ENCODE measurements at regions not wholly inside any gene's neighbourhood (a gene's known extent, or its start where the extent isn't known, plus 50 kb on each side); places are given as distances from the start of the nearest gene placed in this dataset.

DNA sequence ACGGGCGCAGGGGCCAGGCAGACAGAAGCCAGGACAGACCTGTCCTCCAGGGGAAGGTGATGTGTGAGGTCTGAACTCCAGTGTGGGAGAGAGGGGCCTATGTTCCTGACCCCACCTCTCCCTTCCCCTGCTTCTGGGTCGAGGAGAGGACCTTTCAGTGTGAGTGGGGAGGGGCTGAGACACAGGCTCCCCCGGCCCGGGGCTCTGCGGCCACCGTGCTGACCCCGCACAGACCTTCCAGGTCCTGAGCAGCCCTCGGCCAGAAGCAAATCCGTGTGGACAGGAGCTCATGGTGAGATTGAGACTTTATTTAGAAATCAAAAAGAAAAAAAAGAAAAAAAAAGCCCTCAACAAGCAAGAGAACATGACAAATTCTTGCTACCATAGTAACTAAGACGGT lies 680.5 kb downstream of the BRD1 start:
- TF ChIP-seq EZH2 (IDR thresholded peaks at IDR 0.05; ENCODE audit: borderline replicate concordance, insufficient read depth, low read depth, low read length, poor library complexity, severe bottlenecking) (no peak), CTCF (IDR thresholded peaks at IDR 0.05) (no peak)
